Panc1 (cell line): ENCODE measurements at regions not wholly inside any gene's neighbourhood (a gene's known extent, or its start where the extent isn't known, plus 50 kb on each side); places are given as distances from the start of the nearest gene placed in this dataset.

Experiments used
- ATAC-seq: fragments of 200-7000 bp; cut with Tn5 transposase; 2 replicates; pipeline ENCODE4 v1.9.1; 2020; ENCODE audit warnings: mild to moderate bottlenecking, moderate library complexity
- BruUV-seq: library from RNA; stranded (reverse); fragments of 400-500 nt; replicated peaks from 2 replicates; lab custom pipeline; 2021; lab: Mats Ljungman, UMichigan
- CTCF ChIA-PET: fragments of 300-600 bp; sonication (Branson Sonifier 250); formaldehyde crosslinking; loops from one replicate; lab custom pipeline; 2022; ENCODE audit warnings: antibody characterized with exemption; lab: Charles Lee
- POLR2A ChIA-PET: fragments of 300-600 bp; sonication (Branson Sonifier 250); formaldehyde crosslinking; loops from one replicate; lab custom pipeline; 2022; ENCODE audit warnings: antibody characterized with exemption; lab: Charles Lee
- DNase-seq: peaks from one replicate; pipeline ENCODE4 v3.0.0-alpha.2; 2010; ENCODE audit warnings: low read depth, low spot score
- H3K27ac ChIP-seq: 2 replicates; pipeline ENCODE4 v1.5.1; 2011; ENCODE audit warnings: mild to moderate bottlenecking, low read length, inconsistent platforms
- H3K27me3 ChIP-seq: fragments of 200-500 bp; sonication (Bioruptor generic); 2 replicates; pipeline ENCODE4 v1.6.0; 2014; ENCODE audit warnings: low read length, inconsistent platforms; ENCODE audit not compliant: control insufficient read depth, insufficient read depth
- H3K36me3 ChIP-seq: fragments of 200-500 bp; sonication (Bioruptor generic); 2 replicates; pipeline ENCODE4 v1.5.1; 2014; ENCODE audit warnings: inconsistent platforms, mild to moderate bottlenecking, low read length, moderate library complexity; ENCODE audit not compliant: control insufficient read depth, insufficient read depth
- H3K4me1 ChIP-seq: 2 replicates; pipeline ENCODE4 v1.5.1; 2011; ENCODE audit warnings: inconsistent platforms, mild to moderate bottlenecking, low read length, moderate library complexity; ENCODE audit not compliant: control insufficient read depth, insufficient read depth
- H3K4me3 ChIP-seq, 2 experiments: 2 replicates each; pipeline ENCODE4 v1.5.1; 2011 to 2012; ENCODE audit warnings: low read depth in 2 of 2, low read length in 2 of 2, mild to moderate bottlenecking in 2 of 2, inconsistent platforms in 1 of 2, moderate library complexity in 1 of 2
- H3K9me3 ChIP-seq: fragments of 200-500 bp; sonication (Bioruptor generic); 2 replicates; pipeline ENCODE4 v1.5.1; 2014; ENCODE audit warnings: low read depth, mild to moderate bottlenecking, inconsistent platforms, low read length, moderate library complexity; ENCODE audit not compliant: control insufficient read depth, insufficient read depth
- POLR2AphosphoS5 ChIP-seq: IDR thresholded peaks from 2 replicates; pipeline ENCODE4 v1.6.1; 2012; ENCODE audit warnings: mild to moderate bottlenecking, low read depth, low read length, moderate library complexity
- SIN3A ChIP-seq: IDR thresholded peaks from 2 replicates; pipeline ENCODE4 v1.6.1; 2012; ENCODE audit warnings: low read depth, mild to moderate bottlenecking, low read length, moderate library complexity, borderline replicate concordance; ENCODE audit not compliant: insufficient read depth
- TCF7L2 ChIP-seq: IDR thresholded peaks from 2 replicates; pipeline ENCODE4 v1.6.1; 2011; ENCODE audit warnings: mild to moderate bottlenecking, low read depth, low read length, inconsistent platforms
- in situ Hi-C: cut with HindIII; loops from 2 replicates; pipeline ENCODE4 v1.10.0; 2016; ENCODE audit warnings: low sequenced_read_pairs, low pct_unique_long_range_greater_than_20kb
- intact Hi-C: fragments of 100-400 bp; cut with micrococcal nuclease; formaldehyde crosslinking; loops from one replicate; pipeline ENCODE4 v1.10.0; 2022; ENCODE audit not compliant: unreplicated experiment
- TF ChIP-seq, protein P1 (sequence below), 2 experiments: IDR thresholded peaks; 2 replicates each; pipeline ENCODE4 v1.6.1; 2011 to 2012; ENCODE audit warnings: low read depth in 2 of 2, control low read depth in 1 of 2, low read length in 1 of 2, mild to moderate bottlenecking in 1 of 2, moderate library complexity in 1 of 2; ENCODE audit not compliant: insufficient read depth in 1 of 2
- TF ChIP-seq, protein P2 (sequence below): fragments of 450-650 bp; IDR thresholded peaks from 2 replicates; pipeline ENCODE4 v1.5.1; 2017; ENCODE audit warnings: mild to moderate bottlenecking

DNA sequence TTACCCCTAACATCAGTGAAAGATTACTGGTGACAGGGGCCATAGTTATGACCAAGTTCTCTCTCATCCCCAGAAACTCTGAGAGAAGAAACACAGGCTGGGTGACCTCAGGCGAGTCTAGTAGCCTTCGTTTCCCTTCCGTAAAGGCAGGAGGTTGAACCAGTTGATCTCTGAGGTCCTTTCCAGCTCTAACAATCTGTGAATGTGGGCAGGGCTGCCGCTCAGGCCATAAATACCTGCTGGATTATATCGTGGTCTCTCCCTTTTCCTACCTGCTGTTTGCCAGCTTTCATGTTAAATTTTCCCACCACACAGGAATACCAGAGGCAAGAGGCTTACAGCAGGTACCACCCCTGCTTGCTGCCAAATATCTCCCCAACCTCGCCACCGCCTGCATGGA, 357.5 kb downstream of the SH3GL2 start:
- no peak for DNase-seq
- intact Hi-C loops = no loop called here
- in situ Hi-C loops = no loop called here
- no peaks in the 10 kb centered on the region for H3K9me3 ChIP-seq
- BruUV-seq = no TSS peak
- ATAC-seq = no peak
- ChIA-PET CTCF (no interaction called here), POLR2A (no interaction called here)
- no peaks in the 10 kb centered on the region for H3K27me3 ChIP-seq
- no peaks in the 10 kb centered on the region for H3K36me3 ChIP-seq
- TF ChIP-seq POLR2AphosphoS5 (no peak), SIN3A (no peak), TCF7L2 (no peak)
- TF ChIP-seq, protein P1, sequence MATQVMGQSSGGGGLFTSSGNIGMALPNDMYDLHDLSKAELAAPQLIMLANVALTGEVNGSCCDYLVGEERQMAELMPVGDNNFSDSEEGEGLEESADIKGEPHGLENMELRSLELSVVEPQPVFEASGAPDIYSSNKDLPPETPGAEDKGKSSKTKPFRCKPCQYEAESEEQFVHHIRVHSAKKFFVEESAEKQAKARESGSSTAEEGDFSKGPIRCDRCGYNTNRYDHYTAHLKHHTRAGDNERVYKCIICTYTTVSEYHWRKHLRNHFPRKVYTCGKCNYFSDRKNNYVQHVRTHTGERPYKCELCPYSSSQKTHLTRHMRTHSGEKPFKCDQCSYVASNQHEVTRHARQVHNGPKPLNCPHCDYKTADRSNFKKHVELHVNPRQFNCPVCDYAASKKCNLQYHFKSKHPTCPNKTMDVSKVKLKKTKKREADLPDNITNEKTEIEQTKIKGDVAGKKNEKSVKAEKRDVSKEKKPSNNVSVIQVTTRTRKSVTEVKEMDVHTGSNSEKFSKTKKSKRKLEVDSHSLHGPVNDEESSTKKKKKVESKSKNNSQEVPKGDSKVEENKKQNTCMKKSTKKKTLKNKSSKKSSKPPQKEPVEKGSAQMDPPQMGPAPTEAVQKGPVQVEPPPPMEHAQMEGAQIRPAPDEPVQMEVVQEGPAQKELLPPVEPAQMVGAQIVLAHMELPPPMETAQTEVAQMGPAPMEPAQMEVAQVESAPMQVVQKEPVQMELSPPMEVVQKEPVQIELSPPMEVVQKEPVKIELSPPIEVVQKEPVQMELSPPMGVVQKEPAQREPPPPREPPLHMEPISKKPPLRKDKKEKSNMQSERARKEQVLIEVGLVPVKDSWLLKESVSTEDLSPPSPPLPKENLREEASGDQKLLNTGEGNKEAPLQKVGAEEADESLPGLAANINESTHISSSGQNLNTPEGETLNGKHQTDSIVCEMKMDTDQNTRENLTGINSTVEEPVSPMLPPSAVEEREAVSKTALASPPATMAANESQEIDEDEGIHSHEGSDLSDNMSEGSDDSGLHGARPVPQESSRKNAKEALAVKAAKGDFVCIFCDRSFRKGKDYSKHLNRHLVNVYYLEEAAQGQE (IDR thresholded peaks at IDR 0.05; ENCODE audit: insufficient read depth in 1 of 2, low read depth in 2 of 2, low read length in 1 of 2) = no peak
- TF ChIP-seq, protein P2, sequence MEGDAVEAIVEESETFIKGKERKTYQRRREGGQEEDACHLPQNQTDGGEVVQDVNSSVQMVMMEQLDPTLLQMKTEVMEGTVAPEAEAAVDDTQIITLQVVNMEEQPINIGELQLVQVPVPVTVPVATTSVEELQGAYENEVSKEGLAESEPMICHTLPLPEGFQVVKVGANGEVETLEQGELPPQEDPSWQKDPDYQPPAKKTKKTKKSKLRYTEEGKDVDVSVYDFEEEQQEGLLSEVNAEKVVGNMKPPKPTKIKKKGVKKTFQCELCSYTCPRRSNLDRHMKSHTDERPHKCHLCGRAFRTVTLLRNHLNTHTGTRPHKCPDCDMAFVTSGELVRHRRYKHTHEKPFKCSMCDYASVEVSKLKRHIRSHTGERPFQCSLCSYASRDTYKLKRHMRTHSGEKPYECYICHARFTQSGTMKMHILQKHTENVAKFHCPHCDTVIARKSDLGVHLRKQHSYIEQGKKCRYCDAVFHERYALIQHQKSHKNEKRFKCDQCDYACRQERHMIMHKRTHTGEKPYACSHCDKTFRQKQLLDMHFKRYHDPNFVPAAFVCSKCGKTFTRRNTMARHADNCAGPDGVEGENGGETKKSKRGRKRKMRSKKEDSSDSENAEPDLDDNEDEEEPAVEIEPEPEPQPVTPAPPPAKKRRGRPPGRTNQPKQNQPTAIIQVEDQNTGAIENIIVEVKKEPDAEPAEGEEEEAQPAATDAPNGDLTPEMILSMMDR = no peak
- H3K4me3 ChIP-seq = no peak overlapping the region
- no peak overlapping the region for H3K27ac ChIP-seq
- H3K4me1 ChIP-seq = no peaks in the 10 kb centered on the region

DNA sequence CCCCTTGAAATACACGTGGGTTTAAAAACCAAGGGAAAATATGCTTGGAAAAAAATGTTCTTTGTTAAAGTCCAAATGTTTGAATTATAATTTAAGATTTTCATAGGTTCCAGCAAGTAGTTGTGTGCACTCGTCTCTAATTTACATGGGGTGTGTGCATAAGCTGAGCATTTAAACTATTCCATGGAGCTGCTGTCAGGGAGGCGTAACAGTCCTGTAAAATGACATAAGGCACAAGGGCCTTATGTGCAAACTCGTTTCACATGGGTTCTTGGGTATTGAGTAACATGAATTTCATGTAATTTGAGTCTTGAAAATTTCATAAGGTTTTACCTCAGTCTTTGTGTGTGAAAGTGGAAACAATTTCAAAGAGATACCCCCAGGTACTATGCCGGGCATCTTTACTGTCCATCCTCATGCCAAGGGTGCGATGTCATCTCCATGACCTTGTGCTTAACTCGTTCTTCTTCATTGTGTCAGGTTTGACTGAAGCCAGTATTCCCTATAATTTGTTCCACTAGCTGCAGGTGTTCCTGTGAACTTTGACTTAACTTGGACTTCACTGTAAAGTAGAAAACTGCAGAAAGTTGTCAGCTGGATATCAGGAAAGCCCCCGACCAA, 359.3 kb downstream of the SH3GL2 start:
- H3K27ac ChIP-seq = no peak overlapping the region
- CTCF ChIA-PET = no interaction called here
- no TSS peak for BruUV-seq
- no peak overlapping the region for H3K4me3 ChIP-seq
- in situ Hi-C loops (no loop called here), intact Hi-C loops (no loop called here)
- H3K9me3 ChIP-seq = no peaks in the 10 kb centered on the region
- H3K36me3 ChIP-seq = no peaks in the 10 kb centered on the region
- H3K4me1 ChIP-seq = no peaks in the 10 kb centered on the region
- POLR2A ChIA-PET = no interaction called here
- ATAC-seq (no peak), DNase-seq (no peak)
- TF ChIP-seq, protein P2 = no peak
- no peak for TF ChIP-seq TCF7L2
- no peak for TF ChIP-seq SIN3A
- no peak for TF ChIP-seq POLR2AphosphoS5
- TF ChIP-seq, protein P1 (IDR thresholded peaks at IDR 0.05; ENCODE audit: insufficient read depth in 1 of 2, low read depth in 2 of 2, low read length in 1 of 2) = no peak
- H3K27me3 ChIP-seq = no peaks in the 10 kb centered on the region
